ENCODE measurements at regions not wholly inside any gene's neighbourhood (a gene's known extent, or its start where the extent isn't known, plus 50 kb on each side); places are given as distances from the start of the nearest gene placed in this dataset.

- TF ChIP-seq CTCF (IDR thresholded peaks at IDR 0.05; ENCODE audit: low read depth, low read length, poor library complexity, severe bottlenecking): no peak
- TF ChIP-seq EZH2phosphoT487 (IDR thresholded peaks at IDR 0.05; ENCODE audit: borderline replicate concordance, low read length): no peak
Observed at GRCh38 chrX:74225111-74225510, 78.9 kb upstream of the ZCCHC13 start.

All from DOHH2 (cell line).